Stomach (tissue), 8 donors: ENCODE measurements at regions not wholly inside any gene's neighbourhood (a gene's known extent, or its start where the extent isn't known, plus 50 kb on each side); places are given as distances from the start of the nearest gene placed in this dataset.

Experiments
- DNase-seq, 2 donors: peaks; one replicate each; pipeline versions ENCODE4 v3.0.0 to v3.0.0-alpha.2; 2013 to 2019
- H3K27ac ChIP-seq, 5 donors: fragments of 200-600 bp in 4 of 5; sonication (generic) in 4 of 5; one replicate each; pipeline ENCODE4 v1.5.1; 2013 to 2019; ENCODE audit warnings: mild to moderate bottlenecking in 1 of 5, moderate library complexity in 1 of 5
- H3K27me3 ChIP-seq, 3 donors: fragments of 200-600 bp; sonication (generic); one replicate each; pipeline ENCODE4 v1.5.1; 2017 to 2019; ENCODE audit warnings: mixed run types in 1 of 3
- H3K36me3 ChIP-seq, 4 donors: fragments of 200-600 bp; sonication (generic); 1 replicate in 3 of 4; 2 replicates in 1 of 4; pipeline ENCODE4 v1.5.1; 2016 to 2019
- H3K4me1 ChIP-seq, 4 donors: fragments of 200-600 bp; sonication (generic); one replicate each; pipeline ENCODE4 v1.5.1; 2016 to 2019
- H3K4me3 ChIP-seq, 4 donors: fragments of 200-600 bp; sonication (generic) in 3 of 4; one replicate each; pipeline ENCODE4 v1.5.1; 2016 to 2019; ENCODE audit warnings: mild to moderate bottlenecking in 1 of 4
- H3K9me3 ChIP-seq, 4 donors: fragments of 200-600 bp; sonication (generic); one replicate each; pipeline ENCODE4 v1.5.1; 2016 to 2019
- CTCF ChIP-seq, 7 experiments: fragments of 450-650 bp in 4 of 7; fragments of 200-600 bp in 3 of 7; sonication (generic) in 3 of 7; IDR thresholded peaks; one replicate each; pipeline ENCODE4 v1.5.1; 2016 to 2019; ENCODE audit warnings: antibody characterized with exemption in 7 of 7, control low read depth in 2 of 7, mild to moderate bottlenecking in 1 of 7
- EP300 ChIP-seq: sonication (generic); formaldehyde crosslinking; IDR thresholded peaks from one replicate; pipeline ENCODE4 v1.6.1; 2017; ENCODE audit warnings: antibody characterized with exemption
- POLR2A ChIP-seq, 4 donors: fragments of 450-650 bp; IDR thresholded peaks; one replicate each; pipeline ENCODE4 v1.6.1; 2016; ENCODE audit warnings: antibody characterized with exemption in 4 of 4, control low read depth in 2 of 4, mild to moderate bottlenecking in 1 of 4, moderate library complexity in 1 of 4
- POLR2AphosphoS5 ChIP-seq, 3 donors: sonication (generic); formaldehyde crosslinking; IDR thresholded peaks; one replicate each; pipeline ENCODE4 v1.6.1; 2016; ENCODE audit warnings: antibody characterized with exemption in 3 of 3
- WGBS, 5 donors: extraction: QIAGEN DNeasy Blood & Tissue Kit in 3 of 5; methylation state at CpG; one replicate each; pipeline versions ENCODE4 v1.1.5 to v1.1.7; 2013 to 2018; 5-methylcytosine and 5-hydroxymethylcytosine counted together
- intact Hi-C: fragments of 100-400 bp; cut with DNase I; formaldehyde crosslinking; loops from one replicate; pipeline ENCODE4 v1.15.1; 2023; ENCODE audit warnings: low total_unique reads
- donor health status: healthy with polysubstance abuse.
- donor health status: Bipolar disorder and iron deficiency.
- donor health status: healthy.

- Histone ChIP-seq H3K27ac (no peak overlapping the region), H3K9me3 (no peaks in the 10 kb centered on the region), H3K4me3 (no peak overlapping the region), H3K4me1 (peaks cover 0 to 17% (median 8%) of the 10 kb centered on the region in 4 donors), H3K36me3 (no peaks in the 10 kb centered on the region), H3K27me3 (no peaks in the 10 kb centered on the region)
- intact Hi-C loops: loop anchor here (10.0 kb wide), 1 partner anchor 173 kb away; no protein-coding TSS in a partner anchor
- 84 to 95% (median 92%) methylated on average over 1 of the region's 1 CpG for WGBS, 5 donors
- DNase-seq: no peak
- no peak for TF ChIP-seq EP300
- TF ChIP-seq POLR2A (IDR thresholded peaks at IDR 0.05): no peak
- no peak for TF ChIP-seq CTCF (IDR thresholded peaks at IDR 0.05)
- no peak for TF ChIP-seq POLR2AphosphoS5 (IDR thresholded peaks at IDR 0.05)
Measured at GRCh38 chr2:215618145-215618544, 182.3 kb upstream of the FN1 start.

- no peak for TF ChIP-seq POLR2AphosphoS5 (IDR thresholded peaks at IDR 0.05)
- no peak for TF ChIP-seq POLR2A (IDR thresholded peaks at IDR 0.05)
- no peak for TF ChIP-seq CTCF (IDR thresholded peaks at IDR 0.05)
- no peak for TF ChIP-seq EP300
- DNase-seq: no peak
- no peaks in the 10 kb centered on the region for H3K9me3 ChIP-seq
- 61 to 79% (median 69%) methylated on average over 4 of the region's 4 CpGs for WGBS, 5 donors
- H3K4me3 ChIP-seq: no peak overlapping the region
- intact Hi-C loops: loop anchor here (10.0 kb wide), 1 partner anchor 172 kb away; no protein-coding TSS in a partner anchor
- H3K27me3 ChIP-seq: no peaks in the 10 kb centered on the region
- peaks cover 0 to 17% (median 8%) of the 10 kb centered on the region in 4 donors for H3K4me1 ChIP-seq
- H3K36me3 ChIP-seq: no peaks in the 10 kb centered on the region
- H3K27ac ChIP-seq: no peak overlapping the region
Measured at GRCh38 chr2:215617060-215617824, 181.4 kb upstream of the FN1 start.

GRCh38 chr2:215615803-215616174 is 179.9 kb upstream of the FN1 start:
- H3K4me1 ChIP-seq: peaks cover 0 to 17% (median 8%) of the 10 kb centered on the region in 4 donors
- H3K4me3 ChIP-seq: no peak overlapping the region
- intact Hi-C loops: loop anchor here (10.0 kb wide), 1 partner anchor 171 kb away; no protein-coding TSS in a partner anchor
- WGBS, 5 donors: 54 to 63% (median 61%) methylated on average over 3 of the region's 3 CpGs
- no peak overlapping the region for H3K27ac ChIP-seq
- no peaks in the 10 kb centered on the region for H3K9me3 ChIP-seq
- H3K36me3 ChIP-seq: no peaks in the 10 kb centered on the region
- H3K27me3 ChIP-seq: no peaks in the 10 kb centered on the region
- no peak for DNase-seq
- TF ChIP-seq CTCF (IDR thresholded peaks at IDR 0.05) (no peak), POLR2AphosphoS5 (IDR thresholded peaks at IDR 0.05) (no peak), EP300 (no peak), POLR2A (IDR thresholded peaks at IDR 0.05) (no peak)

- DNase-seq: no peak
- intact Hi-C loops: loop anchor here (10.0 kb wide), 1 partner anchor 170 kb away; no protein-coding TSS in a partner anchor
- no peaks in the 10 kb centered on the region for H3K9me3 ChIP-seq
- no peak overlapping the region for H3K4me3 ChIP-seq
- no peak overlapping the region for H3K27ac ChIP-seq
- TF ChIP-seq POLR2A (IDR thresholded peaks at IDR 0.05) (no peak), POLR2AphosphoS5 (IDR thresholded peaks at IDR 0.05) (no peak), CTCF (IDR thresholded peaks at IDR 0.05) (no peak), EP300 (no peak)
- peaks cover 0 to 16% (median 8%) of the 10 kb centered on the region in 4 donors for H3K4me1 ChIP-seq
- H3K27me3 ChIP-seq: no peaks in the 10 kb centered on the region
- H3K36me3 ChIP-seq: no peaks in the 10 kb centered on the region
- 91 to 97% (median 93%) methylated on average over 23 to 32 of the region's 32 CpGs for WGBS, 5 donors
Measured at GRCh38 chr2:215615067-215615802, 179.4 kb upstream of the FN1 start.
